ENCODE measurements at regions not wholly inside any gene's neighbourhood (a gene's known extent, or its start where the extent isn't known, plus 50 kb on each side); places are given as distances from the start of the nearest gene placed in this dataset.

GRCh38 chr15:85947936-85948335 lies 131.7 kb upstream of the AGBL1 start:
- Histone ChIP-seq H3K4me3 (no peak overlapping the region), H3K27me3 (no peaks in the 10 kb centered on the region), H3K27ac (no peak overlapping the region), H3K4me1 (no peaks in the 10 kb centered on the region), H3K36me3 (no peaks in the 10 kb centered on the region), H3K9ac (ENCODE audit: low read depth in 2 of 2, low read length in 2 of 2) (no peak overlapping the region), H3K9me3 (no peaks in the 10 kb centered on the region)
- DNase-seq: no peak
- no peak for TF ChIP-seq CTCF (IDR thresholded peaks at IDR 0.05)
- intact Hi-C loops (cut with DNase I): no loop called here

GRCh38 chr15:85950101-85950500 lies 129.6 kb upstream of the AGBL1 start:
- Histone ChIP-seq H3K27me3 (no peaks in the 10 kb centered on the region), H3K27ac (no peak overlapping the region), H3K9ac (ENCODE audit: low read depth in 2 of 2, low read length in 2 of 2) (no peak overlapping the region), H3K36me3 (no peaks in the 10 kb centered on the region), H3K9me3 (no peaks in the 10 kb centered on the region), H3K4me1 (no peaks in the 10 kb centered on the region), H3K4me3 (no peak overlapping the region)
- DNase-seq: no peak
- intact Hi-C loops (cut with DNase I): no loop called here
- TF ChIP-seq CTCF (IDR thresholded peaks at IDR 0.05): no peak

GRCh38 chr15:85954586-85954985 lies 125.1 kb upstream of the AGBL1 start:
- Histone ChIP-seq H3K4me1 (no peaks in the 10 kb centered on the region), H3K36me3 (no peaks in the 10 kb centered on the region), H3K9ac (ENCODE audit: low read depth in 2 of 2, low read length in 2 of 2) (no peak overlapping the region), H3K27ac (no peak overlapping the region), H3K4me3 (no peak overlapping the region), H3K9me3 (no peaks in the 10 kb centered on the region), H3K27me3 (no peaks in the 10 kb centered on the region)
- no peak for TF ChIP-seq CTCF (IDR thresholded peaks at IDR 0.05)
- DNase-seq: no peak
- intact Hi-C loops (cut with DNase I): no loop called here

GRCh38 chr15:85955501-85956391 lies 123.9 kb upstream of the AGBL1 start:
- no peak for DNase-seq
- TF ChIP-seq CTCF (IDR thresholded peaks at IDR 0.05): no peak
- no peaks in the 10 kb centered on the region for H3K9me3 ChIP-seq
- intact Hi-C loops (cut with DNase I): no loop called here
- H3K27me3 ChIP-seq: no peaks in the 10 kb centered on the region
- H3K9ac ChIP-seq (ENCODE audit: low read depth in 2 of 2, low read length in 2 of 2): no peak overlapping the region
- H3K4me1 ChIP-seq: no peaks in the 10 kb centered on the region
- no peak overlapping the region for H3K27ac ChIP-seq
- no peak overlapping the region for H3K4me3 ChIP-seq
- no peaks in the 10 kb centered on the region for H3K36me3 ChIP-seq

GRCh38 chr15:85956532-85957275 lies 123.0 kb upstream of the AGBL1 start:
- Histone ChIP-seq H3K4me1 (no peaks in the 10 kb centered on the region), H3K27ac (no peak overlapping the region), H3K27me3 (no peaks in the 10 kb centered on the region), H3K9me3 (no peaks in the 10 kb centered on the region), H3K9ac (ENCODE audit: low read depth in 2 of 2, low read length in 2 of 2) (no peak overlapping the region), H3K36me3 (no peaks in the 10 kb centered on the region), H3K4me3 (no peak overlapping the region)
- TF ChIP-seq CTCF (IDR thresholded peaks at IDR 0.05): no peak
- no peak for DNase-seq
- intact Hi-C loops (cut with DNase I): no loop called here

All from colonic mucosa (tissue), 4 donors.